ENCODE measurements at regions not wholly inside any gene's neighbourhood (a gene's known extent, or its start where the extent isn't known, plus 50 kb on each side); places are given as distances from the start of the nearest gene placed in this dataset.

DNA sequence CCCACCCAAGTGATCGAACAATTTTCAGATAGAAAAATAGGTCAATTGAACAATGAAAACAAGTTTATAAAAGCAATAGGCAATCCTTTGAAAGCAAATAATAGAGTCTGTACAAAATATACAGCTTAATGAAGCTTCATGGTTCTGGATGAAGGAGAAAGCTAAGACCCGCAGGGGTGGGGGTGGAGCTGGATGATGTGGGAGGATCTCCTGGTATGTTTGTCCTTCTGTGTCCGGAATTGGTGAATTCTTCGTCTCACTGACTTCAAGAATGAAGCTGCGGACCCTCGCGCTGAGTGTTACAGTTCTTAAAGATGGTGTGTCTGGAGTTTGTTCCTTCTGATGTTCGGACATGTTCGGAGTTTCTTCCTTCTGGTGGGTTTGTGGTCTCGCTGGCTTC is 149.9 kb downstream of the NXNL2 start:
- no TSS peak for BruUV-seq (replicated peaks)
- H3K9me3 ChIP-seq (ENCODE audit: control insufficient read depth, insufficient read depth, low read depth, low read length): no peaks in the 10 kb centered on the region
- H3K36me3 ChIP-seq (ENCODE audit: control insufficient read depth, insufficient read depth, low read length): no peaks in the 10 kb centered on the region
- no peaks in the 10 kb centered on the region for H3K27me3 ChIP-seq (ENCODE audit: control insufficient read depth, insufficient read depth, low read length)
- ChIA-PET CTCF (no interaction called here), POLR2A (no interaction called here)
- TF ChIP-seq, protein P1, sequence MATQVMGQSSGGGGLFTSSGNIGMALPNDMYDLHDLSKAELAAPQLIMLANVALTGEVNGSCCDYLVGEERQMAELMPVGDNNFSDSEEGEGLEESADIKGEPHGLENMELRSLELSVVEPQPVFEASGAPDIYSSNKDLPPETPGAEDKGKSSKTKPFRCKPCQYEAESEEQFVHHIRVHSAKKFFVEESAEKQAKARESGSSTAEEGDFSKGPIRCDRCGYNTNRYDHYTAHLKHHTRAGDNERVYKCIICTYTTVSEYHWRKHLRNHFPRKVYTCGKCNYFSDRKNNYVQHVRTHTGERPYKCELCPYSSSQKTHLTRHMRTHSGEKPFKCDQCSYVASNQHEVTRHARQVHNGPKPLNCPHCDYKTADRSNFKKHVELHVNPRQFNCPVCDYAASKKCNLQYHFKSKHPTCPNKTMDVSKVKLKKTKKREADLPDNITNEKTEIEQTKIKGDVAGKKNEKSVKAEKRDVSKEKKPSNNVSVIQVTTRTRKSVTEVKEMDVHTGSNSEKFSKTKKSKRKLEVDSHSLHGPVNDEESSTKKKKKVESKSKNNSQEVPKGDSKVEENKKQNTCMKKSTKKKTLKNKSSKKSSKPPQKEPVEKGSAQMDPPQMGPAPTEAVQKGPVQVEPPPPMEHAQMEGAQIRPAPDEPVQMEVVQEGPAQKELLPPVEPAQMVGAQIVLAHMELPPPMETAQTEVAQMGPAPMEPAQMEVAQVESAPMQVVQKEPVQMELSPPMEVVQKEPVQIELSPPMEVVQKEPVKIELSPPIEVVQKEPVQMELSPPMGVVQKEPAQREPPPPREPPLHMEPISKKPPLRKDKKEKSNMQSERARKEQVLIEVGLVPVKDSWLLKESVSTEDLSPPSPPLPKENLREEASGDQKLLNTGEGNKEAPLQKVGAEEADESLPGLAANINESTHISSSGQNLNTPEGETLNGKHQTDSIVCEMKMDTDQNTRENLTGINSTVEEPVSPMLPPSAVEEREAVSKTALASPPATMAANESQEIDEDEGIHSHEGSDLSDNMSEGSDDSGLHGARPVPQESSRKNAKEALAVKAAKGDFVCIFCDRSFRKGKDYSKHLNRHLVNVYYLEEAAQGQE (IDR thresholded peaks at IDR 0.05; ENCODE audit: insufficient read depth in 1 of 2, low read depth in 2 of 2, low read length in 1 of 2): no peak
- TF ChIP-seq TCF7L2 (IDR thresholded peaks at IDR 0.05; ENCODE audit: low read depth, low read length) (no peak), SIN3A (IDR thresholded peaks at IDR 0.05; ENCODE audit: borderline replicate concordance, insufficient read depth, low read depth, low read length) (no peak), POLR2AphosphoS5 (IDR thresholded peaks at IDR 0.05; ENCODE audit: low read depth, low read length) (no peak)
- TF ChIP-seq, protein P2, sequence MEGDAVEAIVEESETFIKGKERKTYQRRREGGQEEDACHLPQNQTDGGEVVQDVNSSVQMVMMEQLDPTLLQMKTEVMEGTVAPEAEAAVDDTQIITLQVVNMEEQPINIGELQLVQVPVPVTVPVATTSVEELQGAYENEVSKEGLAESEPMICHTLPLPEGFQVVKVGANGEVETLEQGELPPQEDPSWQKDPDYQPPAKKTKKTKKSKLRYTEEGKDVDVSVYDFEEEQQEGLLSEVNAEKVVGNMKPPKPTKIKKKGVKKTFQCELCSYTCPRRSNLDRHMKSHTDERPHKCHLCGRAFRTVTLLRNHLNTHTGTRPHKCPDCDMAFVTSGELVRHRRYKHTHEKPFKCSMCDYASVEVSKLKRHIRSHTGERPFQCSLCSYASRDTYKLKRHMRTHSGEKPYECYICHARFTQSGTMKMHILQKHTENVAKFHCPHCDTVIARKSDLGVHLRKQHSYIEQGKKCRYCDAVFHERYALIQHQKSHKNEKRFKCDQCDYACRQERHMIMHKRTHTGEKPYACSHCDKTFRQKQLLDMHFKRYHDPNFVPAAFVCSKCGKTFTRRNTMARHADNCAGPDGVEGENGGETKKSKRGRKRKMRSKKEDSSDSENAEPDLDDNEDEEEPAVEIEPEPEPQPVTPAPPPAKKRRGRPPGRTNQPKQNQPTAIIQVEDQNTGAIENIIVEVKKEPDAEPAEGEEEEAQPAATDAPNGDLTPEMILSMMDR (IDR thresholded peaks at IDR 0.05): no peak
- in situ Hi-C loops (cut with HindIII; ENCODE audit: low pct_unique_long_range_greater_than_20kb, low sequenced_read_pairs): no loop called here
- DNase-seq (ENCODE audit: low read depth, low spot score) (no peak), ATAC-seq (no peak)
- no peak overlapping the region for H3K4me3 ChIP-seq (ENCODE audit: low read depth in 2 of 2, low read length in 2 of 2)
- H3K4me1 ChIP-seq (ENCODE audit: control insufficient read depth, insufficient read depth, low read length): no peaks in the 10 kb centered on the region
- intact Hi-C loops (cut with micrococcal nuclease; ENCODE audit: unreplicated experiment): no loop called here
- H3K27ac ChIP-seq (ENCODE audit: low read length): no peak overlapping the region

DNA sequence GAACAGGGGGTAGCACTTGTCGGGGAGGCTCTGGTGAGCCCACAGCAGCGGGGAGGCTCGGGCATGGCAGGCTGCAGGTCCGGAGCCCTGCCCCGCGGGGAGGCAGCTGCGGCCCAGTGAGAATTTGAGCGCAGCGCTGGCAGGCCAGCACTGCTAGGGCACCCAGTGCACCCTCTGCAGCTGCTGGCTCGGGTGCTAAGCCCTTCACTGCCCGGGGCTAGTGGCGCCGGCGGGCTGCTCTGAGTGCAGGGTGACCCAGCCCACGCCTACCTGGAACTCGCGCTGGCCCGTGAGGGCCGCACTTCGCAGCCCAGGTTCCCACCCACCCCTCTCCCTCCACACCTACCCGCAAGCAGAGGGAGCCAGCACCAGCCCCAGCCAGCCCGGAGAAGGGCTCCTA is 151.0 kb downstream of the NXNL2 start:
- ATAC-seq: no peak

More for the DNA sequence above, 151.0 kb downstream of the NXNL2 start:
- BruUV-seq (replicated peaks): no TSS peak
- H3K27ac ChIP-seq (ENCODE audit: low read length): no peak overlapping the region
- no peak for DNase-seq (ENCODE audit: low read depth, low spot score)
- intact Hi-C loops (cut with micrococcal nuclease; ENCODE audit: unreplicated experiment): no loop called here
- POLR2A ChIA-PET: no interaction called here
- CTCF ChIA-PET: no interaction called here
- no peaks in the 10 kb centered on the region for H3K4me1 ChIP-seq (ENCODE audit: control insufficient read depth, insufficient read depth, low read length)
- in situ Hi-C loops (cut with HindIII; ENCODE audit: low pct_unique_long_range_greater_than_20kb, low sequenced_read_pairs): no loop called here
- H3K4me3 ChIP-seq (ENCODE audit: low read depth in 2 of 2, low read length in 2 of 2): no peak overlapping the region
- TF ChIP-seq, protein P1 (IDR thresholded peaks at IDR 0.05; ENCODE audit: insufficient read depth in 1 of 2, low read depth in 2 of 2, low read length in 1 of 2): no peak
- TF ChIP-seq SIN3A (IDR thresholded peaks at IDR 0.05; ENCODE audit: borderline replicate concordance, insufficient read depth, low read depth, low read length) (no peak), POLR2AphosphoS5 (IDR thresholded peaks at IDR 0.05; ENCODE audit: low read depth, low read length) (no peak), TCF7L2 (IDR thresholded peaks at IDR 0.05; ENCODE audit: low read depth, low read length) (no peak)
- TF ChIP-seq, protein P2 (IDR thresholded peaks at IDR 0.05): no peak
- no peaks in the 10 kb centered on the region for H3K27me3 ChIP-seq (ENCODE audit: control insufficient read depth, insufficient read depth, low read length)
- H3K9me3 ChIP-seq (ENCODE audit: control insufficient read depth, insufficient read depth, low read depth, low read length): no peaks in the 10 kb centered on the region
- H3K36me3 ChIP-seq (ENCODE audit: control insufficient read depth, insufficient read depth, low read length): no peaks in the 10 kb centered on the region
